GM12878 (cell line): ENCODE measurements at regions not wholly inside any gene's neighbourhood (a gene's known extent, or its start where the extent isn't known, plus 50 kb on each side); places are given as distances from the start of the nearest gene placed in this dataset.
"Not testable (repeated sequence)": the region's sequence is repeated elsewhere in the genome, so short reads cannot be mapped to it uniquely, and the experiment has no call there.

ENCODE experiments used
- ATAC-seq: fragments of 200-7000 bp; cut with Tn5 transposase; 3 replicates; pipeline ENCODE4 v1.9.1; 2020; ENCODE audit warnings: mild to moderate bottlenecking, moderate library complexity
- BruUV-seq: library from RNA; stranded (reverse); fragments of 400-500 nt; replicated peaks from 2 replicates; lab custom pipeline; 2021; lab: Mats Ljungman, UMichigan
- CTCF ChIA-PET: fragments of 300-600 bp; sonication (Branson Sonifier 250); formaldehyde crosslinking; extraction: SDS; loops from one replicate; lab custom pipeline; 2021; ENCODE audit warnings: inconsistent platforms; lab: Yijun Ruan, JAX
- POLR2A ChIA-PET: fragments of 350-600 bp; formaldehyde crosslinking; extraction: SDS; loops from one replicate; lab custom pipeline; 2021; ENCODE audit warnings: inconsistent platforms; lab: Charles Lee
- RAD21 ChIA-PET: fragments of 300-600 bp; sonication (Branson Sonifier 250); formaldehyde crosslinking; loops from one replicate; lab custom pipeline; 2023; ENCODE audit warnings: antibody characterized with exemption; ENCODE audit not compliant: unreplicated experiment; lab: Charles Lee
- SMC1A ChIA-PET: fragments of 300-600 bp; sonication (Branson Sonifier 250); formaldehyde crosslinking; loops from one replicate; lab custom pipeline; 2023; ENCODE audit not compliant: unreplicated experiment, uncharacterized antibody; lab: Charles Lee
- DNase-seq: peaks from one replicate; pipeline ENCODE4 v3.0.0-alpha.2; 2011; ENCODE audit warnings: low read depth, low spot score
- FAIRE-seq: peaks from 3 replicates; lab custom pipeline; 2011; peaks lifted over from hg19 to GRCh38; lab: Jason Lieb, UNC
- H2AFZ ChIP-seq: 2 replicates; pipeline ENCODE4 v1.6.0; 2011; ENCODE audit warnings: low read depth, low read length, control low read depth; ENCODE audit not compliant: control insufficient read depth
- H3K27ac ChIP-seq: 2 replicates; pipeline ENCODE4 v1.5.1; 2011; ENCODE audit warnings: control low read depth; ENCODE audit not compliant: control insufficient read depth, insufficient read depth
- H3K27me3 ChIP-seq, 2 experiments: replicated peaks in 1 of 2; 2 replicates each; pipeline versions ENCODE4 v1.6.0 to v1.6.1; 2011; ENCODE audit warnings: low read length in 1 of 2; ENCODE audit not compliant: control insufficient read depth in 2 of 2, insufficient read depth in 2 of 2
- H3K36me3 ChIP-seq, 2 experiments: 2 replicates each; pipeline ENCODE4 v1.5.1; 2011; ENCODE audit warnings: low read length in 1 of 2; ENCODE audit not compliant: control insufficient read depth in 2 of 2, insufficient read depth in 2 of 2
- H3K4me1 ChIP-seq: 2 replicates; pipeline ENCODE4 v1.6.1; 2011; ENCODE audit warnings: mild to moderate bottlenecking, low read length, moderate library complexity, mixed read lengths; ENCODE audit not compliant: control insufficient read depth, insufficient read depth
- H3K4me2 ChIP-seq: 2 replicates; pipeline ENCODE4 v1.6.0; 2011; ENCODE audit warnings: control low read depth; ENCODE audit not compliant: control insufficient read depth, insufficient read depth
- H3K4me3 ChIP-seq: fragments of 200-600 bp; sonication (generic); 2 replicates; pipeline ENCODE4 v1.5.1; 2016
- H3K79me2 ChIP-seq: 2 replicates; pipeline ENCODE4 v1.6.0; 2011; ENCODE audit warnings: low read length; ENCODE audit not compliant: control insufficient read depth, insufficient read depth
- H3K9ac ChIP-seq: 2 replicates; pipeline ENCODE4 v1.8.0; 2011; ENCODE audit warnings: low read length, control low read depth, mixed read lengths; ENCODE audit not compliant: control insufficient read depth, insufficient read depth
- H3K9me3 ChIP-seq: replicated peaks from 3 replicates; pipeline ENCODE4 v1.5.1; 2011; ENCODE audit warnings: mild to moderate bottlenecking, low read length; ENCODE audit not compliant: control insufficient read depth, insufficient read depth
- H4K20me1 ChIP-seq: 2 replicates; pipeline ENCODE4 v1.6.0; 2011; ENCODE audit not compliant: control insufficient read depth, insufficient read depth
- HDAC6 ChIP-seq: fragments of 200-600 bp; sonication (generic); IDR thresholded peaks from one replicate; pipeline ENCODE4 v1.8.0; 2017; ENCODE audit warnings: antibody characterized with exemption; ENCODE audit not compliant: unreplicated experiment
- JUND ChIP-seq: IDR thresholded peaks from 2 replicates; pipeline ENCODE4 v1.6.1; 2012; ENCODE audit warnings: low read depth, mild to moderate bottlenecking, low read length, improper control_type of control experiment, moderate library complexity
- RELB ChIP-seq: fragments of 450-650 bp; IDR thresholded peaks from 2 replicates; pipeline ENCODE4 v1.6.1; 2017; ENCODE audit warnings: low read depth, mild to moderate bottlenecking, moderate library complexity
- WGBS: methylation state at CpG from one replicate; pipeline ENCODE4 v1.1.6; 2016; ENCODE audit warnings: low lambda C conversion rate; ENCODE audit not compliant: insufficient replicate concordance, insufficient coverage; ENCODE audit errors: missing lambda C conversion rate; 5-methylcytosine and 5-hydroxymethylcytosine counted together
- in situ Hi-C: fragments of 300-500 bp; cut with MboI; formaldehyde crosslinking; loops from 9 replicates; pipeline ENCODE4 v1.14.3; 2018; ENCODE audit warnings: mixed read lengths
- intact Hi-C: fragments of 100-400 bp; cut with micrococcal nuclease; formaldehyde crosslinking; loops from one replicate; pipeline ENCODE4 v1.14.2; 2022; ENCODE audit not compliant: unreplicated experiment

GRCh38 chr11:92045301-92045700 lies 179.3 kb upstream of the FAT3 start (continued):
- TF ChIP-seq RELB, result no peak
- TF ChIP-seq HDAC6, result no peak

GRCh38 chr11:92035488-92035887 lies 189.1 kb upstream of the FAT3 start:
- Histone ChIP-seq H3K9me3 (no peaks in the 10 kb centered on the region), H3K4me3 (no peak overlapping the region), H3K27ac (no peak overlapping the region), H4K20me1 (no peaks in the 10 kb centered on the region)
- POLR2A ChIA-PET, result no interaction called here
- intact Hi-C loops (no loop called here), in situ Hi-C loops (no loop called here)
- ATAC-seq (no peak), DNase-seq (no peak), FAIRE-seq (no peak)
- SMC1A ChIA-PET, result no interaction called here
- WGBS, result 0% methylated on average over 1 of the region's 1 CpG
- no peak for TF ChIP-seq JUND
- TF ChIP-seq, all 136 proteins: peak for 0
- Histone ChIP-seq H3K4me2 (no peak overlapping the region), H3K27me3 (no peaks in the 10 kb centered on the region), H2AFZ (no peak overlapping the region), H3K9ac (no peak overlapping the region), H3K36me3 (no peaks in the 10 kb centered on the region), H3K4me1 (no peaks in the 10 kb centered on the region), H3K79me2 (no peaks in the 10 kb centered on the region)
- no TSS peak for BruUV-seq
- CTCF ChIA-PET, result no interaction called here
- RAD21 ChIA-PET, result no interaction called here

- WGBS, result 61% methylated on average over 16 of the region's 16 CpGs
- H3K27ac ChIP-seq, H4K20me1 ChIP-seq, H2AFZ ChIP-seq, H3K79me2 ChIP-seq, H3K4me3 ChIP-seq, RAD21 ChIA-PET, in situ Hi-C loops, H3K27me3 ChIP-seq, BruUV-seq, H3K9me3 ChIP-seq, H3K36me3 ChIP-seq, ATAC-seq, intact Hi-C loops, H3K4me1 ChIP-seq, POLR2A ChIA-PET, DNase-seq, CTCF ChIA-PET, SMC1A ChIA-PET, H3K4me2 ChIP-seq, FAIRE-seq, H3K9ac ChIP-seq: not testable (repeated sequence)
These were observed 197.5 kb upstream of the FAT3 start for GRCh38 chr11:92027136-92027535.
